NCI-H2171 treated with DMSO at 0.1 percent for 48 hours (cell line): ENCODE measurements at regions not wholly inside any gene's neighbourhood (a gene's known extent, or its start where the extent isn't known, plus 50 kb on each side); places are given as distances from the start of the nearest gene placed in this dataset.

Source experiments
- DNase-seq: peaks from one replicate; lab custom pipeline; 2025; lab: John Stamatoyannopoulos, UW

DNA sequence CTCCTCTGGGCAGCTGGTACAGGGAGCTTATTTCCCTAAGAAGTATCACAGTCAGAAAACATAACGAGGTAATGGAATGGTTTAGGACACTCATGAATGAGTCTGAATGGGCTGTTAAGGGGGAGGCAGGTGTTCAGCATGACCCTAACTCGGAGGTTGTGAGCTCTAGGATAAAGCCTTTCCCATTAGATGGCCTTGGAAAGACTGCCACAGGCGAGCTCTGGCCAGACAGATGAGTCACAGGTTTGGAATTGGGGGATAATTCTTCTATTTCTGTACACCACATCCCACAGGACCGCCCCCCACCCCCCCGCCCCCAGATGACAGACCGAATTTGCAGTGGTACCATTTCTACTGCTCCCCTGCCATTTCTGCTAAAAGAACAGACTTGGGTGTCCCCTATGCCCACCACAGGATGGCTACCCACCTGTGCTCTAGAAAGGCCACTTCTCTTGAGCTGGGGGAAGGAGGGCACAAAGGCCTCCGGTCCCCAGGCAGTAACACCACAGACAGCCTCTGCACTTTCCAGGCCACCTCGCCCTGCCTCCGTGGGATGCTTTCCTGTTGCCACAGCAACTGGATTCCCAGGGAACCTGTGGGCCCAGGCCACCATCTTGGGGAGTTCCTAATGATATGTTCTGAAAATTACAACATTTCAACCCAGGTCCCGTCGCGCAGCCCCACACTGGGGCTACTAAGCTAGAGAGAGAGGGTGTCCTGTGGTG, 76.7 kb downstream of the TRIM29 start:
- DNase-seq, result no peak

DNA sequence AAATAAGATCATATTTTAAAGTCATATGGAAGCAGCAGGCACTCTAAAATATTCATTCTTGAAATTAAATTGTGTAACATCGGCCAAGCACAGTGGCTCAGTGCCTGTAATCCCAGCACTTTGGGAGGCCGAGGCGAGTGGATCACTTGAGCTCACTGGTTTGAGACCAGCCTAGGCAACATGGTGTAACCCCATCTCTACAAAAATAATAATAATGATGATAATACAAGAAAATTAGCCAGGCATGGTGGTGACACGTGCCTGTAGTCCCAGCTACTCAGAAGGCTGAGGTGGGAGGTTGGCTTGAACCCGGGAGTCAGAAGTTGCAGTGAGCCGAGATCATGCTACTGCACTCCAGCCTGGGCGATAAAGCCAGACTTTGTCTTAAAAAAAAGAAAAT, 77.4 kb downstream of the TRIM29 start:
- DNase-seq, result no peak

DNA sequence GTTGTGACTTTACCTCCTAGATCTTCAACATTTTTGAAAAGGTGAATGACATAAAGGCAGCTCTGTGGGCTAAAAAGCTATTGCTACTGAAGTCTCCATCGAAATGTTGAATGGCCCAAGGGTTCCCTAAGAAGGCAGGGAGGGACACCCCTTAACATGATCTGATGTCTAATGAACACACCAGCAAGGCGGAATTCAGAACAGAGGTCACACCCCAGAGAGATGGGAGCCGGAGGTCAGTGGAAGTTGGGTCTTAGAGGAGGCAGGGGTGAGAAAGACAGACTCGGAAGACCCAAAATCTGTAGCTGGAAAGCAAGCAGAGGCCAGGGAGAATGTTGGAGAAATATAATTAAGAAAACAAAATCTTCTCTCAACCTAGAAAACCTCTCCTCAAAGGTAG, 79.0 kb downstream of the TRIM29 start:
- DNase-seq, result no peak

DNA sequence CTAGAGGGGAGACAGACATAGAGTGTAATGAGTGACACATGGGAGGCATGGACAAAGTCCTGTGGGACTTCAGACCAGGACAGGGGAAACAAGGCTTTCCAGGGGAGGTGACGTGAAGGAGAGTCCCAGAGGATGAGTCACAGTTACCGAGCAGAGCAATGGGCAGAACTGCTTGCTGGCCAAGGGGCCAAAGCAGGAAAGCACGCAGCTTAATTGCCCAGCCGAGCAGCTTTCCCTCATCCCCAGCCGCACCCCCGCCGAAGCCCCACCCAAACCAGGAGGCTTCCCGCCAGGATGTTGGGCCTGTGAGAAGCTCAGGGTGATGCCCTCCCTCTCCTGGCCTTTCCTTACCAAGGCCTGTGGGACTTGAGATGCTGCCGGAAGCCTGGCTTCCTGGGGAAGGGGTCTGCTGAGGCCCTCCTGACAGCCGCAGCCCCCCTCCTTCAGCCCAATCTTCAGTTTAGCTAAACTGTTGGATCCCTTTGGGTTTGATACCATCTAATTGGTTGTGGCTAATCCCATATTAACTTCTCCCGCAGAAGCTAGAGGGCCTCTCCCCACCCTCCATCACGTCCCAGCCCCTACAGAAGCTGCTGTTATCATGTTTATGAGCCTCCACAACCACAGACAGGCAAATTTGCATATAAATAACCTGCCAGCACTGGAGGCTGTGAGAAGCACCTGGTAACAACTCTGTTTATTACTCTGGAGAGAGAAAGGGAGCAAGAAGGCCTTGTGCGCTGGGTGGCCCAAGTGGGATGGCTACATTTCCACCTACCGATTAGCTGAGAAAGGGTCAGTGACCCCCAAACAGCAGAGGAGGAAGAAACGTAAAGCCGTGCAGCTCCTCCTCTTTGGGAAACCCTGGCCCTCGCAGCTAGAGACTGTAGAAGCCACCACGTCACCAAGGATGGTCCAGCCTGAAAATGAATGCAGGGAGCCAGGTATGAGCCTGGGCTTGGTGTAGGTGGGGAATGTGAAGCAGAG, 80.0 kb downstream of the TRIM29 start:
- DNase-seq, result no peak

DNA sequence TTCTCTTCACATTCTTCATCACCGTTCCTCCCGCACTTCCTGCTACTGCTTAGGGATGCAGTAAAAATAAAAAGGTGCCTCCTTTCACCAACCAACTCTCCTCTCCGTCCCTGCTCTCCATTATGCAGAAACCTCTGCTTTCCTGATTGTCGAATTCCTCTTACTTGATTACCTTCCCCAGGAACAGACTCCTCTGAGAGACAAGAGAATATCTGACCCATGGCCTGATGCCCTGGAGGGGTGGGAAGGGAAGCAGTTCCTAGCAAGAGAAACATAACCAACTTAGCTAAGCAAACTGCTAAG, 80.9 kb downstream of the TRIM29 start:
- DNase-seq, result no peak

DNA sequence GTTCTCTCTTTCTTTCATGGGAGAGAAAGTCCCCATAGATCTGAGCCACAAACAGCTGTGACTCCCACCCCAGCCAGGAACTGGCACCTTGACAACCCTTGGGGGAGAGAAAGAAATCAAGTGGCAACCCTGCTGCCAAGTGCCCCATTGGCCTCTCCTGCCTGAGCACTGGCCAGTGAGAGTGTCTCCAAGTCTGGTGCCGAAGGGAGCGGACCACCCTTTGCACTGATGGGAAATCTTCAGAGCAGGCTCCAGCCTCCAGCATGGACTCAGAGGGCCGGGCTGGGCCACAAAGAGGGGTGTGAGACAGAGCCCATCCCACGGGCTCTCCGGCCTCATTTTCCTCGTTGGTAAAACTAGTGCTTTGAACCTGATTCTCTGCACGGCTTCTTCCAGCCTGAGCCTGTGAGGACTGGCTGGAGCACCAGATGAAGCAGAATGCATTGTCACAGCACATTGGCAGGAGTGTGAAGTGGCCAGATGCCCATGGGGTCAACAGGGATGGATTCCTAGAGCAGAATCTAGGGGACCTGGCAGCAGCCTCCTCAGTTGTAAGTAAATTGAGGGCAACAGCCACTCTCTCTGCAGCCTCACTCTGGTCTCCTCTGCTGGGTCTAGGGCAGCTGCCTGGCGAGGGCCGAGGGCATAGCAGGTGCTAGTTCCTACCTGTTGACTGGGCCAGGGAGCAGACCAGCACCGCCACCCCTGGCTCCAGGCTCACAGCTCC, 81.4 kb downstream of the TRIM29 start:
- no peak for DNase-seq

DNA sequence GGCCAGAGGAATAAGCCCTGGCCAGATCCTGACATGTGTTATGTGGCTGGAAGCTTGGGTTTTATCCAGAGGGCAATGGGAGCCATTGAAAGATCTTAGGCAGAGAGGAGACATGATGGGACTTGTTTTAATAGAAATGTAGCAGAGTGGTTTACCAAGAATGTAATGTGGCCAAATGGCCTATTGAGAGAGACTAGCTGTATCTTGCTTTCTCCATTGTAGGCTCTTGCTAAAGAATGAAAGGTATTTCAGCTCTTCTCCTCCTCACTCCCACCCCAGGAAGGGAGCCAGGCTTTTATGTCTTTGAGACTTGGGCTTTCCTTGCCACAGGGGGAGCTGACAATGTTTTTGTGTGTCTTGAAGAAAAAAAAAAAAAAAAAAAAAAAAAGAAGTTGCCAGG, 82.3 kb downstream of the TRIM29 start:
- no peak for DNase-seq

DNA sequence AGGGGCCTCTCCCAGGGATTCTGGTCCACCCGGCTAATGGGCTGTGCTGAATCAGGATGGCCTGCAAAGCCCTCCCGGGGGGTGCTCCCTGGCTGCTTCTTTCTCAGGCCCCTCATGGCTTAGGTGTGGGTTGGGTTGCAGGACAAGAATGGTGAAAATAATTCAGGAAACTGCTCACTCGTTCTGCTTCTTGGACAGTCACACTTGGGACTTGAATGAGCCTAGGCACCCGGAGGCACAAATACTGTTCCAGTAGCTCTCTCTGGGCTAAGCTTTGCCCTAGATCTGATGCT, 83.2 kb downstream of the TRIM29 start:
- no peak for DNase-seq

DNA sequence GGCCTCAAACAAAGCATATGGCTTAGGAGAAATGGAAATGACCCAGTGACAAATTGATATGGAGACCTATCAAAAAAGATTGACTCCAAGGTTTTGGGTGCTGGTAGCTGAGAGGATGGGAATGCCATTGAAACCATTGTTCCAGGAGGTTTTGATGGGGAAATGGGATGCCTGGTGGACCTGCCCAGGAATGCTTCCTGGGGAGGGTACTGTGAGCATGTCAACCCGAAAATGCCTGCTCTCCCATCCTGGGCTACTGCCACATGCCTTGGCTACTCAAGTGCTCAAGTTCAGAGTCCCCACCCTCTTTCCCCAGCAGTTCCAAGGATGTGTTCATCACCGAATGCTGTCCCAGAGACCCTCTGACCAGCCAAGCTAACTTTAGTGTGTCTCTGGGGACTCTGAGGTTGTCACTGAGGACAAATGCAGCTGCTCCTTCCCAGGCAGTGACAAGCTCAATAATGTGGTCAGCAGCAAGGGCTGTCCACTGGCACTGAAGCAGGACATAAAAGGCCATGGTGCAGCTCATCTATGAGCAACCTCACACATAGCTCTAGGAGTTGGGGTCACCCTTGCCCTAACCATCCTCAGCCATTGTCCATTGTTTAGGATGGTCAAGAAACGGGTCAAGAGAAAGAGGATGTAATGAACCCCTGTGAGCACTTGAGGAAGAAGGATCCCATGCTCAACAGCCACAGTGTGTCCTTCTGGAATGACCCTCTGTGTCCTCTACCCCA, 83.7 kb downstream of the TRIM29 start:
- DNase-seq, result no peak

DNA sequence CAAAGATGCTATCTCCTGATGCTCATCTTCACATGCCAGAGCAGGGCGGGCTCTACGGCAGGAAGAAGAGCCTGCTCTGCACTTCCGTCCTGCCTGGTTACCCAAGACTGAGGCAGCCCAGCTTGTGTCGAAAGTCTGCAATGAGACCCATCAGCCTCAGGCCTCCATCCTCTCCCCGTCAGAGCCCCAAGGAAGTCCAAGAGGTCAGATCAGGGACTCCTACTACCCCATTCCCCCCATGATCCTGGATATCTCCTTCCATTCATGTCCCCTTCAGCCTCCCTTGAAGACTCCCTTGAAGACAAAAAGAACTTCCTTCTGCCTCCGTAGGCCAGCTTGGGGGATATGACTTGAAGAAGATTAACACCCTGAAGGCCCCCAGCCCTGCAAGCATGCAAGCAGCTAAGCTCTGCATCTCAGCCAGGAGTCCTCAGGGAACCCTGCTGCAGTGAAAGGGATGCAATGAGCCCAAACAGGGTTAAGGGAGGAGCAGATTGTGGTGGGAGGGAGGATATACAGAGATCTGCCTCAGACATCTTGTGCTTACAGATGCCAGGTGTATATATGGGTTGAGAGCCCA, 85.6 kb downstream of the TRIM29 start:
- no peak for DNase-seq

DNA sequence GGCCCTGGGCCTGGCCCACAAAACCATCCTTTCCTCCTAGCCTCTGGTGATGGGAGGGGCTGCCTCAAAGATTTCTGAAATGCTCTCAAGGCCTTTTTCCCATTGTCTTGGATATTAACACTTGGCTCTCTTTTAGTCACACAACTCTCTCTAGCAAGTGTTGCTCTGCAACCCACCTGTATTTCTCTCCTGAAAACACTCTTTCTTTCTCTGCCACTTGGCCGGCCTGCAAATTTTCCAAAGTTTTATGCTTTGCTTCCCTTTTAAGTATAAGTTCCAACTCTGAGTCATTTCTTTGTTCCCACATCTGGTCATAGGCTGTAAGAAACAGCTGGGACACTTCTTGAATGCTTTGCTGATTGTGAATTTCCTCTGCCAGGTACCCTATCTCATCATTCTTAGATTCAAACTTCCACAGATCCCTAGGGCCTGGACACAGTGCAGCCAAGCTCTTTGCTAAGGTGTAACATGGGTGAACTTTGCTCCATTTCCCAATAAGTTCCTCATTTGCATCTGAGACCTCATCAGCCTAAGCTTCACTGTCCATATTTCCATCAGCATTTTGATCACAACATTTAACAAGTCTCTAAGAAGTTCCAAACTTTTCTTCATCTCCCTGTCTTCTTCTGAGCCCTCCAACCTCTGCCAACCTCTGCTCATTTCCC, 93.8 kb downstream of the TRIM29 start:
- no peak for DNase-seq

DNA sequence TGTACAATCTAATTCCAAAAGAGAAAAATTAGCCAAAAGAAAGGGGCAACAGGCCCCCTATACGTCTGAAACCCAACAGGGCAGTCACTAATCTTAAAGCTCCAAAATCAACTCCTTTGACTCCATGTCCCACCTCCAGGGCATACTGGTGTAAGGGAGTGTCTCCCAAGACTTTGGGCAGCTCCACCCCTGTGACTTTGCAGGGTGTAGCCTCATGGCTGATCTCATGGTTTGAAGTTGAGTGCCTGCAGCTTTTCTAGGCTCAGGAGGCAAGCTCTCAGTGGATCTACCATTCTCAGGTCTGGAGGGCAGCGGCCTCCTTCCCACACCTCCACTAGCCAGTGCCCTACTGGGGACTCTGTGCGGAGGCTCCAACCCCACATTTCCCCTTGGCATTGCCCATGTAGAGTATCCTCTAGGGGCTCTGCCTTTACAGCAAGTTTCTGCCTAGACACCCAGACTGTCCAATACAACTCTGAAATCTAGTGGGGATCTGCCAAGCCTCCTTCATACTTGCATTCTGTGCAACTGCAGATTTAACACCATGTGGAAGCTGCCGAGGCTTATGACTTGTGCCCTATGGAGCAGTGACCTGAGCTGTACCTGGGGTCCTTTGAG, 94.5 kb downstream of the TRIM29 start:
- DNase-seq, result no peak

DNA sequence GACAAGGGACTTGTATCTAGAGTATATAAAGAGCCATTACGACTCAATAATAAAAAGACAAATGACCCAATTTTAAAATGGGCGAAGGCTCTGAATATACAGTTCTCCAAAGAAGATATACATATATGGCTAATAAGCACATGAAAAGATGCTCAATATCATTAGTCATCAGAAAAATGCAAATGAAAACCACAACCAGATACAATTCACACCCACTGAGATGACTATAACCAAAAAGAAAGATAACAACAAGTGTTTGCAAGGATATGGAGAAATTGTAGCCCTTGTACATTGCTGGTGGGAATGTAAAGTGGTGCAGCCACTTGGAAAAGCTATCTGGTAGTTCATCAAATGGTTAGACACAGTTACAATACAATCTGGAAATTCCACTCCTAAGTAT, 96.3 kb downstream of the TRIM29 start:
- DNase-seq, result no peak

DNA sequence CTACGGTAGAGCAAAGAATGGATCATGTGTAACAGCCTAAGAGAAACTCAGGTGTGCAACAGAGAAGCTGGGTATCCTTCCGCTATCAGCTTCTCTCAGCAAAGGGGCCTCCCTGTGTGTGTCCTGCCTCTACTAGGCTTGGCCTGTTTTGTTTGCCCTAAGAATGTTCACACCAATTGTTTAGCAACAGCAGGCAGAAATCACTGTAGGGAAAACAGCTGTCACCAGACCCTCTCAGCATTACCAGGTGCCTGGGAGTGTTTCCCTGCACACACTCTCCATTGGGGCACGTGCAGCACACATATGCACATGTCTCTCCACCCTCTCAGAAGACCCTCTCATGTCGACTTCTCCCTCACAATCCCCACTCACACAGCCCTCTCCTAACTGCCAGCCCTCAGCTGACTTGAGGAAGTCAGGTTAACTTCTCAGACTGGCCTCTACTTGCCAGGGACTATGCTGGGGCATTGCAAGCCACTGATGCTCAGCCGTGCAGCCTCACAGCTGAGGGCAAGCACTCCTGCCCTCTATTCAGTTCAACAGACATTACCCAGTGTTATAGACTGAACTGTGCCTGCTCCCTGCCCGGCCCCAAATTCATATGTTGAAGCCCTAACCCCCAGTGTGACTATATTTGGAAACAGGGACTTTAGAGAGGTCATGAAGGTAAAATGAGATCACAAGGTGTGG, 97.6 kb downstream of the TRIM29 start:
- DNase-seq, result peak; percentile 16

DNA sequence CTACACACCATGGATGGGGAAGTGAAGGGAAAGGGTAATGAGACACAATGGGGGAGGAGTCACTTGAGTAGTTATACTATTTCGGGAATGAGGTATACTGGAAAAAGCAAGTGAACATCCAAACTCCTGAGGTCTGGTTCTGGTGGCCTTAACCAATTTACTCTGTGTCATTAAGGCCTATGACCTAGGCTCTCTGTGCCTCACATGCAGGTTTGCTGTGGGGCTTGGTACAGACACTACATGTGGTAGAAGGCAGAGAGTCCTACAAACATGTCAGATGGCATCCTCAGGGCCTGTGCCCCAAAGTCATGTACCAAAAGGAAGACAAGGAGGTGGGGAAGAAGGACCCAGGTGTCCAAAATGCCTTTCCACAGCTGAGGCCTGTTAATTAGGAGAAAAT, 98.9 kb downstream of the TRIM29 start:
- DNase-seq, result no peak

DNA sequence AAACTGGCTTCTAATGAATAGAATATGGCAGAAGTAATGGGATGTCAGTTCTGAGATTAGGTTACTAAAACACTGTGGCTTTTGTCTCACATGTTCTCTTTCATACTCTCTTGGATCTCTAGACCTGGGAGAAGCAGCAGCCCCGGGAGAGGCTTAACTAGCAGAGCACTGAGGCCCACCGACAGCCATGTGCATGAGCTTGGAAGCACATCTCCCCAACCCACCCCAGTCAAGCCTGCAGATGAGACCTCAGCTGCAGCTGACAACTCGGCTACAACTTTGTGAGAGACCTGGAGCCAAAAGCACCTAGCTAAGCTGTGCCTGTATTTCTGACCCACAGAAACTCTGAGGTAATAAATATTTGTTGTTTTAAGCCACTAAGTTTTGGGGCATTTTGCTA, 100.8 kb downstream of the TRIM29 start:
- DNase-seq, result no peak

DNA sequence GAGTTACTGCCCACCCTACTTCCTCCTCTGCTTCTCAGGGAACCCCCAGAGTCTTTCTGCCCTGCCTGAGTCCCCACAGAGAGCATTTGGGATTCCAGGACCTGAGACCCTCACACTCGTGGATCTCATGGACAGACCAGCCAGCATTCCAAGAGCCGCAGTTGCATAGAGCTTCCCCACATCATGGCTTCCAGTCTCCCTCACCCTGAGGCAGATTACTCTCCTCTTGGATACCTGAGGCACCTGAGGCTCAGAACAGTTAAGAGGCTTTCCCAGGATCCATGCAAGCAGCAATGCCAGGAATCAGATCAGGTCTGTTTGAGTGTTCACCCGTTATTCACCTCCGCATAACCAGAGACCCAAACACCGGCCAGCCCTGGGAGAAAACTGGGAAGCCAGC, 102.2 kb downstream of the TRIM29 start:
- no peak for DNase-seq

DNA sequence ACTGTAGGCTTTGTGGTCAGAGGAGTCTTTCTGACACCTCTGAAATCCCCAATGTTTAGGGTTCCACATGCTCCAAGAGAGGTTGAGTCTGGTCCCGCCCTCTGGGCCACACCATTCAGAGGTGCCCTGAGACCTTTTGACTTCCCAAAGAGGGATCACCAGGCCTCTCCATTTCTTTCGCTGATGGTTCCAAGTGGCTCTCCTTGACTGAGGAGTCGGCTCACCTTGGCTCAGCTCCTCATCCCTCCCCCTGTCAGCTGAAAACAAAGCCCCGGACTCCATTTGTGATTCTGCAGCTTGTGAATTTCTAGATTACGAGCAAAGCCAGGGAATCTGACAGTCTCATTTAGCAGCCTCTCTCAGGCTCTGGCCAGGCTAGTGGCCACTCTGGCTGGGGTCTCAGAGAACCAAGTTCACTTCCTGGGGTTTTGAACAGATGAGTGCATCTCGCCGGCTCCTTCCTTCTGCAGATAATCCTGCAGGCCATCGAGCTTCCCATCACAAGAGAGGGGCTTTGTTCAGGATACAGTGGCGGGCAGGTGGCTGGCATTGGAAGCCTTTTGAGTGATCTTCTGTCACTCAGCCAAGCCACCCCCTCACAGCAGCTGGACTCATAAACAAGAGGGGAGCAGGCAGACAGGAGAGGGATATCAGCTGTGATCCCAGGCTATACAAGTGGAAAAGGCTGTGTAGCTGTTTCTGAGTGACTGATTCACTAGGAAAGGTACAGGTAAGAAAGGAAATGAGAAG, 102.9 kb downstream of the TRIM29 start:
- DNase-seq, result peak; percentile 77

DNA sequence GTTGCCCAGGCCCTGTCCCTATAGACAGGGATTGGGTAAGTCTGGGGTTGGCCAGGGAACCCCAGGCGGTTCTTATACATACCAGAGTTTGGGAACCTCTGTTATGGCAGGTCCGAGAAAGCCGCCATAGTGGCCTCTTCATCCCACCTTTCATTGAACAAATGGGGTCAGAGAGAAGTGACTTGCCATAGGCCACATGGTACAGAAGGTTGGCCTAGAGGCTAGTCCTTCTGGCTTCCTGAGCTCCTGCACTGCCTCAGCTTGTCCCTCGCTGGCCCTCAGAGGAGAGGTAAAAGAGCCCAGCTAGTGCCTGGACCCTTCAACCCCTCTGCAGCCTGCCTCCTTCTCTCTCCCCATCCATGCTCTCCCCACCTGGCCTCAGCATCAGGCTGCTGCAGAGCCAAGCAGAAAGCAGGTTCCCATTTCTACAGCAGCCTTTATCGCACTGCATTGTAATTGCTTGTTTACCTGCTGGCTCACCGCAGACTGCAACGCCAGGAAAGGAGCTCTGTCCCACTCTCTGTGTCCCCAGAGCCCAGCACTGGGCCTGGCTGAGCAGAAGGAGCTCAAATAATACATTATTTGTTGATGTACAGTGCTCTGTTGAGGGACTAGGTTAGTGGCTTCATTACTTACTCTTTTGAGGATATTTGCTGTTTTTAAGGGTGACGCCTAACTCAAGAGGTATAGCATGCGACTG, 103.6 kb downstream of the TRIM29 start:
- no peak for DNase-seq
